Liver (tissue), 8 donors: ENCODE measurements at regions not wholly inside any gene's neighbourhood (a gene's known extent, or its start where the extent isn't known, plus 50 kb on each side); places are given as distances from the start of the nearest gene placed in this dataset.

ENCODE experiments used
- DNase-seq: peaks from one replicate; pipeline ENCODE4 v3.0.0-alpha.2; 2017; ENCODE audit warnings: low spot score
- H3K27ac ChIP-seq, 2 donors: one replicate each; pipeline ENCODE4 v1.7.0; 2013; ENCODE audit warnings: inconsistent platforms in 2 of 2, low read length in 2 of 2, control low read depth in 1 of 2, low read depth in 1 of 2, mild to moderate bottlenecking in 1 of 2
- H3K27me3 ChIP-seq, 4 donors: one replicate each; pipeline versions ENCODE4 v1.6.1 to v1.7.0; 2013; ENCODE audit warnings: low read length in 3 of 4, inconsistent platforms in 1 of 4, mild to moderate bottlenecking in 1 of 4, moderate library complexity in 1 of 4; ENCODE audit not compliant: control insufficient read depth in 4 of 4, insufficient read depth in 4 of 4
- H3K36me3 ChIP-seq, 4 donors: one replicate each; pipeline versions ENCODE4 v1.6.1 to v1.7.0; 2013; ENCODE audit warnings: low read length in 3 of 4, mild to moderate bottlenecking in 3 of 4, low read depth in 1 of 4, moderate library complexity in 1 of 4; ENCODE audit not compliant: control insufficient read depth in 4 of 4, insufficient read depth in 3 of 4
- H3K4me1 ChIP-seq, 4 donors: one replicate each; pipeline versions ENCODE4 v1.6.1 to v1.7.0; 2013; ENCODE audit warnings: low read length in 3 of 4, mild to moderate bottlenecking in 3 of 4, moderate library complexity in 1 of 4; ENCODE audit not compliant: control insufficient read depth in 4 of 4, insufficient read depth in 4 of 4
- H3K4me3 ChIP-seq, 3 donors: one replicate each; pipeline versions ENCODE4 v1.6.1 to v1.7.0; 2013; ENCODE audit warnings: low read length in 3 of 3, control low read depth in 1 of 3, low read depth in 1 of 3, mild to moderate bottlenecking in 1 of 3
- H3K9ac ChIP-seq, 2 donors: one replicate each; pipeline ENCODE4 v1.7.0; 2013; ENCODE audit warnings: low read length in 2 of 2, mild to moderate bottlenecking in 2 of 2, moderate library complexity in 2 of 2, control low read depth in 1 of 2, low read depth in 1 of 2
- H3K9me3 ChIP-seq, 4 donors: one replicate each; pipeline versions ENCODE4 v1.6.1 to v1.7.0; 2013; ENCODE audit warnings: low read length in 3 of 4; ENCODE audit not compliant: control insufficient read depth in 4 of 4
- ATF3 ChIP-seq: IDR thresholded peaks from 2 replicates; pipeline ENCODE4 v1.6.1; 2016; ENCODE audit warnings: antibody characterized with exemption
- CTCF ChIP-seq: fragments of 150-350 bp; IDR thresholded peaks from 2 replicates; pipeline ENCODE4 v1.5.1; 2017; ENCODE audit warnings: improper control_type of control experiment, low read depth, low read length; ENCODE audit not compliant: missing input control
- EGR1 ChIP-seq, 2 donors: IDR thresholded peaks; 2 replicates each; pipeline ENCODE4 v1.6.1; 2016 to 2018; ENCODE audit warnings: antibody characterized with exemption in 2 of 2, low read depth in 2 of 2
- FOXA1 ChIP-seq: IDR thresholded peaks from 2 replicates; pipeline ENCODE4 v1.6.1; 2016; ENCODE audit warnings: antibody characterized with exemption
- FOXA2 ChIP-seq: IDR thresholded peaks from 2 replicates; pipeline ENCODE4 v1.6.1; 2016; ENCODE audit warnings: antibody characterized with exemption
- GABPA ChIP-seq, 2 donors: IDR thresholded peaks in 1 of 2; conservative IDR thresholded peaks in 1 of 2; 2 replicates each; pipeline ENCODE4 v1.6.1; 2016; ENCODE audit warnings: antibody characterized with exemption in 2 of 2, mild to moderate bottlenecking in 1 of 2, moderate library complexity in 1 of 2
- HNF4A ChIP-seq, 2 donors: conservative IDR thresholded peaks; 2 replicates each; pipeline ENCODE4 v1.6.1; 2016; ENCODE audit warnings: antibody characterized with exemption in 2 of 2, mild to moderate bottlenecking in 2 of 2
- HNF4G ChIP-seq: IDR thresholded peaks from 2 replicates; pipeline ENCODE4 v1.6.1; 2016; ENCODE audit warnings: antibody characterized with exemption
- JUND ChIP-seq, 2 donors: IDR thresholded peaks; 2 replicates each; pipeline ENCODE4 v1.6.1; 2016; ENCODE audit warnings: antibody characterized with exemption in 2 of 2
- NR2F2 ChIP-seq: IDR thresholded peaks from 2 replicates; pipeline ENCODE4 v1.6.1; 2016; ENCODE audit warnings: antibody characterized with exemption
- RAD21 ChIP-seq, 2 donors: IDR thresholded peaks; 2 replicates each; pipeline ENCODE4 v1.6.1; 2016; ENCODE audit warnings: antibody characterized with exemption in 2 of 2, mild to moderate bottlenecking in 2 of 2
- RXRA ChIP-seq, 2 donors: IDR thresholded peaks; 2 replicates each; pipeline ENCODE4 v1.6.1; 2017 to 2018; ENCODE audit warnings: antibody characterized with exemption in 2 of 2, mild to moderate bottlenecking in 1 of 2
- SP1 ChIP-seq: IDR thresholded peaks from 2 replicates; pipeline ENCODE4 v1.6.1; 2018; ENCODE audit warnings: antibody characterized with exemption, mild to moderate bottlenecking
- TAF1 ChIP-seq: conservative IDR thresholded peaks from 2 replicates; pipeline ENCODE4 v1.6.1; 2016; ENCODE audit warnings: antibody characterized with exemption, mild to moderate bottlenecking
- YY1 ChIP-seq: IDR thresholded peaks from 2 replicates; pipeline ENCODE4 v1.6.1; 2016; ENCODE audit warnings: antibody characterized with exemption, mild to moderate bottlenecking
- WGBS: extraction: QIAGEN DNeasy Blood & Tissue Kit; methylation state at CpG from one replicate; pipeline ENCODE4 v1.1.7; 2013; 5-methylcytosine and 5-hydroxymethylcytosine counted together
- TF ChIP-seq, protein P1 (sequence below): IDR thresholded peaks from 2 replicates; pipeline ENCODE4 v1.6.1; 2016; ENCODE audit warnings: antibody characterized with exemption
- TF ChIP-seq, protein P2 (sequence below): IDR thresholded peaks from 2 replicates; pipeline ENCODE4 v1.6.1; 2016; ENCODE audit warnings: antibody characterized with exemption
- TF ChIP-seq, protein P3 (sequence below): IDR thresholded peaks from 2 replicates; pipeline ENCODE4 v1.6.1; 2016; ENCODE audit warnings: antibody characterized with exemption, mild to moderate bottlenecking
- donor health status: healthy.
- donor health status: healthy.
- donor health status: healthy.
- donor health status: healthy.
- donor health status: healthy.

- Histone ChIP-seq H3K9me3 (no peaks in the 10 kb centered on the region), H3K4me3 (no peak overlapping the region), H3K9ac (no peak overlapping the region), H3K4me1 (no peaks in the 10 kb centered on the region), H3K27ac (no peak overlapping the region), H3K36me3 (no peaks in the 10 kb centered on the region), H3K27me3 (no peaks in the 10 kb centered on the region)
- 59% methylated on average over 2 of the region's 2 CpGs for WGBS
- TF ChIP-seq YY1, result no peak
- no peak for TF ChIP-seq HNF4G
- TF ChIP-seq, protein P1, sequence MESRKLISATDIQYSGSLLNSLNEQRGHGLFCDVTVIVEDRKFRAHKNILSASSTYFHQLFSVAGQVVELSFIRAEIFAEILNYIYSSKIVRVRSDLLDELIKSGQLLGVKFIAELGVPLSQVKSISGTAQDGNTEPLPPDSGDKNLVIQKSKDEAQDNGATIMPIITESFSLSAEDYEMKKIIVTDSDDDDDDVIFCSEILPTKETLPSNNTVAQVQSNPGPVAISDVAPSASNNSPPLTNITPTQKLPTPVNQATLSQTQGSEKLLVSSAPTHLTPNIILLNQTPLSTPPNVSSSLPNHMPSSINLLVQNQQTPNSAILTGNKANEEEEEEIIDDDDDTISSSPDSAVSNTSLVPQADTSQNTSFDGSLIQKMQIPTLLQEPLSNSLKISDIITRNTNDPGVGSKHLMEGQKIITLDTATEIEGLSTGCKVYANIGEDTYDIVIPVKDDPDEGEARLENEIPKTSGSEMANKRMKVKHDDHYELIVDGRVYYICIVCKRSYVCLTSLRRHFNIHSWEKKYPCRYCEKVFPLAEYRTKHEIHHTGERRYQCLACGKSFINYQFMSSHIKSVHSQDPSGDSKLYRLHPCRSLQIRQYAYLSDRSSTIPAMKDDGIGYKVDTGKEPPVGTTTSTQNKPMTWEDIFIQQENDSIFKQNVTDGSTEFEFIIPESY, result no peak
- no peak for TF ChIP-seq FOXA1
- TF ChIP-seq ATF3, result no peak
- no peak for TF ChIP-seq JUND (IDR thresholded peaks at IDR 0.05)
- TF ChIP-seq, protein P2, sequence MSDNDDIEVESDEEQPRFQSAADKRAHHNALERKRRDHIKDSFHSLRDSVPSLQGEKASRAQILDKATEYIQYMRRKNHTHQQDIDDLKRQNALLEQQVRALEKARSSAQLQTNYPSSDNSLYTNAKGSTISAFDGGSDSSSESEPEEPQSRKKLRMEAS, result no peak
- no peak for TF ChIP-seq RAD21 (IDR thresholded peaks at IDR 0.05)
- TF ChIP-seq SP1, result no peak
- TF ChIP-seq, protein P3, sequence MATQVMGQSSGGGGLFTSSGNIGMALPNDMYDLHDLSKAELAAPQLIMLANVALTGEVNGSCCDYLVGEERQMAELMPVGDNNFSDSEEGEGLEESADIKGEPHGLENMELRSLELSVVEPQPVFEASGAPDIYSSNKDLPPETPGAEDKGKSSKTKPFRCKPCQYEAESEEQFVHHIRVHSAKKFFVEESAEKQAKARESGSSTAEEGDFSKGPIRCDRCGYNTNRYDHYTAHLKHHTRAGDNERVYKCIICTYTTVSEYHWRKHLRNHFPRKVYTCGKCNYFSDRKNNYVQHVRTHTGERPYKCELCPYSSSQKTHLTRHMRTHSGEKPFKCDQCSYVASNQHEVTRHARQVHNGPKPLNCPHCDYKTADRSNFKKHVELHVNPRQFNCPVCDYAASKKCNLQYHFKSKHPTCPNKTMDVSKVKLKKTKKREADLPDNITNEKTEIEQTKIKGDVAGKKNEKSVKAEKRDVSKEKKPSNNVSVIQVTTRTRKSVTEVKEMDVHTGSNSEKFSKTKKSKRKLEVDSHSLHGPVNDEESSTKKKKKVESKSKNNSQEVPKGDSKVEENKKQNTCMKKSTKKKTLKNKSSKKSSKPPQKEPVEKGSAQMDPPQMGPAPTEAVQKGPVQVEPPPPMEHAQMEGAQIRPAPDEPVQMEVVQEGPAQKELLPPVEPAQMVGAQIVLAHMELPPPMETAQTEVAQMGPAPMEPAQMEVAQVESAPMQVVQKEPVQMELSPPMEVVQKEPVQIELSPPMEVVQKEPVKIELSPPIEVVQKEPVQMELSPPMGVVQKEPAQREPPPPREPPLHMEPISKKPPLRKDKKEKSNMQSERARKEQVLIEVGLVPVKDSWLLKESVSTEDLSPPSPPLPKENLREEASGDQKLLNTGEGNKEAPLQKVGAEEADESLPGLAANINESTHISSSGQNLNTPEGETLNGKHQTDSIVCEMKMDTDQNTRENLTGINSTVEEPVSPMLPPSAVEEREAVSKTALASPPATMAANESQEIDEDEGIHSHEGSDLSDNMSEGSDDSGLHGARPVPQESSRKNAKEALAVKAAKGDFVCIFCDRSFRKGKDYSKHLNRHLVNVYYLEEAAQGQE, result no peak
- no peak for TF ChIP-seq EGR1 (IDR thresholded peaks at IDR 0.05; ENCODE audit: low read depth in 2 of 2)
- no peak for TF ChIP-seq CTCF
- TF ChIP-seq NR2F2, result no peak
- no peak for TF ChIP-seq HNF4A (conservative IDR thresholded peaks at IDR 0.05)
- TF ChIP-seq TAF1, result no peak
- TF ChIP-seq GABPA (IDR thresholded peaks at IDR 0.05 in 1 of 2, conservative IDR thresholded peaks at IDR 0.05 in 1 of 2), result no peak
- no peak for TF ChIP-seq RXRA (IDR thresholded peaks at IDR 0.05)
- no peak for TF ChIP-seq FOXA2
- no peak for DNase-seq
Observed at GRCh38 chr3:166302331-166302730, 465.1 kb upstream of the BCHE start.
